CD4-positive, alpha-beta T cell treated with Interleukin-4 for 1 hour (primary cell): ENCODE measurements at regions not wholly inside any gene's neighbourhood (a gene's known extent, or its start where the extent isn't known, plus 50 kb on each side); places are given as distances from the start of the nearest gene placed in this dataset.
A peak's percentile ranks its signal among the peaks of the same experiment; 100 is the strongest.
"Not testable (repeated sequence)": the region's sequence is repeated elsewhere in the genome, so short reads cannot be mapped to it uniquely, and the experiment has no call there.

Experiments used
- DNase-seq, 2 donors: peaks; one replicate each; pipeline ENCODE4 v3.0.0-alpha.2; 2020 to 2022

- no peak for DNase-seq
Observed at GRCh38 chr1:178644308-178645120, 80.5 kb upstream of the RALGPS2 start.

GRCh38 chr1:178645157-178645807, 79.8 kb upstream of the RALGPS2 start:
- no peak for DNase-seq

GRCh38 chr1:178645808-178646200, 79.2 kb upstream of the RALGPS2 start:
- DNase-seq, result no peak

GRCh38 chr1:178646821-178647220, 78.2 kb upstream of the RALGPS2 start:
- no peak for DNase-seq

GRCh38 chr1:178648151-178648550, 76.9 kb upstream of the RALGPS2 start:
- no peak for DNase-seq

GRCh38 chr1:178649582-178650350, 75.3 kb upstream of the RALGPS2 start:
- no peak for DNase-seq

GRCh38 chr1:178650934-178651511, 74.0 kb upstream of the RALGPS2 start:
- DNase-seq, result no peak

GRCh38 chr1:178651742-178652141, 73.3 kb upstream of the RALGPS2 start:
- no peak for DNase-seq

GRCh38 chr1:178652506-178653490, 72.2 kb upstream of the RALGPS2 start:
- no peak for DNase-seq

GRCh38 chr1:178659789-178660208, 65.2 kb upstream of the RALGPS2 start:
- no peak for DNase-seq

GRCh38 chr1:178660461-178660860, 64.6 kb upstream of the RALGPS2 start:
- no peak for DNase-seq

GRCh38 chr1:178664278-178664677, 60.8 kb upstream of the RALGPS2 start:
- peak in 1 of 2 donors; percentile 53 for DNase-seq

- DNase-seq, result no peak
Observed at GRCh38 chr1:178665579-178665978, 59.5 kb upstream of the RALGPS2 start.

GRCh38 chr1:178666891-178667290, 58.2 kb upstream of the RALGPS2 start:
- not testable (repeated sequence) for DNase-seq

- no peak for DNase-seq
Observed at GRCh38 chr1:178672434-178672833, 52.6 kb upstream of the RALGPS2 start.

- not testable (repeated sequence) for DNase-seq
Observed at GRCh38 chr1:178674559-178674958, 50.5 kb upstream of the RALGPS2 start.
